BE2C (cell line): ENCODE measurements at regions not wholly inside any gene's neighbourhood (a gene's known extent, or its start where the extent isn't known, plus 50 kb on each side); places are given as distances from the start of the nearest gene placed in this dataset.

Source experiments
- DNase-seq: peaks from one replicate; pipeline ENCODE4 v3.0.0-alpha.2; 2020
- H3K27me3 ChIP-seq: fragments of 250-450 bp; sonication (Bioruptor Pico); 2 replicates; pipeline ENCODE4 v1.5.1; 2020; ENCODE audit warnings: mild to moderate bottlenecking
- H3K36me3 ChIP-seq: fragments of 250-450 bp; sonication (Bioruptor Pico); 2 replicates; pipeline ENCODE4 v1.5.1; 2020; ENCODE audit warnings: mild to moderate bottlenecking
- H3K4me1 ChIP-seq: fragments of 250-450 bp; sonication (Bioruptor Pico); 2 replicates; pipeline ENCODE4 v1.5.1; 2020
- H3K4me3 ChIP-seq: 2 replicates; pipeline ENCODE4 v1.5.1; 2011; ENCODE audit warnings: low read depth, low read length
- H3K9me3 ChIP-seq: fragments of 250-450 bp; sonication (Bioruptor Pico); 2 replicates; pipeline ENCODE4 v1.5.1; 2020
- TF ChIP-seq, protein P1 (sequence below): IDR thresholded peaks from 2 replicates; pipeline ENCODE4 v1.5.1; 2012; ENCODE audit warnings: mild to moderate bottlenecking, low read depth, low read length

DNA sequence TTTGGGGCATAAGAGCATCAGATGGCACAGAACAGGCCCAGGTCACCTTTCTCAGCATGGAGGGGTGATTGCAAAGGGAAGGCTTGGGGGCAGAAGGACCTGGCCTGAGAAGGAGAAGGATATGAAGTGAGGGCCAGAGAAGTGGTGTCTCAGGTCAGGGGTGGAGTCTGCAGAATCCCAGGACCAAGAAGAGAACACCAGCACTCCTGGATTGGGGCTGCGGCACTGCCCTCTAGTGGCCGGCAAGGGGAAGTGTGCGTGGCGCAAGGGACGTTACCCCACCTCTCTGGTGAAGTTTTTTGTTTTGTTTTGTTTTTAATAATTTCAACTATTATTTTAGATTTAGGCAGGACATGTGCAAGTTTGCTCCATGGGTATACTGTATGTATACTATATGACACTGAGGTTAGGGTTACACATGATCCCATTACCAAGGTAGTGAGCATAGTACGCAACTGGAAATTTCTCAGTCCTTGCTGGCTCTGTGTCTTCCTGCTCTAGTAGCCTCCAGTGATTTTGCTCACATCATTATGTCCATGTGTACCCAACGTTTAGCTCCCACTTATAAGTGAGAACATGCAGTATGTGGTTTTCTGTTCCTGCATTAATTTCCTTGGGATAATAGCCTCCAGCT, 1548.6 kb downstream of the EFNA5 start:
- no peaks in the 10 kb centered on the region for H3K27me3 ChIP-seq
- peak; percentile 54 for DNase-seq
- no peaks in the 10 kb centered on the region for H3K9me3 ChIP-seq
- TF ChIP-seq, protein P1, sequence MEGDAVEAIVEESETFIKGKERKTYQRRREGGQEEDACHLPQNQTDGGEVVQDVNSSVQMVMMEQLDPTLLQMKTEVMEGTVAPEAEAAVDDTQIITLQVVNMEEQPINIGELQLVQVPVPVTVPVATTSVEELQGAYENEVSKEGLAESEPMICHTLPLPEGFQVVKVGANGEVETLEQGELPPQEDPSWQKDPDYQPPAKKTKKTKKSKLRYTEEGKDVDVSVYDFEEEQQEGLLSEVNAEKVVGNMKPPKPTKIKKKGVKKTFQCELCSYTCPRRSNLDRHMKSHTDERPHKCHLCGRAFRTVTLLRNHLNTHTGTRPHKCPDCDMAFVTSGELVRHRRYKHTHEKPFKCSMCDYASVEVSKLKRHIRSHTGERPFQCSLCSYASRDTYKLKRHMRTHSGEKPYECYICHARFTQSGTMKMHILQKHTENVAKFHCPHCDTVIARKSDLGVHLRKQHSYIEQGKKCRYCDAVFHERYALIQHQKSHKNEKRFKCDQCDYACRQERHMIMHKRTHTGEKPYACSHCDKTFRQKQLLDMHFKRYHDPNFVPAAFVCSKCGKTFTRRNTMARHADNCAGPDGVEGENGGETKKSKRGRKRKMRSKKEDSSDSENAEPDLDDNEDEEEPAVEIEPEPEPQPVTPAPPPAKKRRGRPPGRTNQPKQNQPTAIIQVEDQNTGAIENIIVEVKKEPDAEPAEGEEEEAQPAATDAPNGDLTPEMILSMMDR, result peak; percentile 93
- no peaks in the 10 kb centered on the region for H3K4me1 ChIP-seq
- H3K4me3 ChIP-seq, result no peak overlapping the region
- H3K36me3 ChIP-seq, result no peaks in the 10 kb centered on the region

DNA sequence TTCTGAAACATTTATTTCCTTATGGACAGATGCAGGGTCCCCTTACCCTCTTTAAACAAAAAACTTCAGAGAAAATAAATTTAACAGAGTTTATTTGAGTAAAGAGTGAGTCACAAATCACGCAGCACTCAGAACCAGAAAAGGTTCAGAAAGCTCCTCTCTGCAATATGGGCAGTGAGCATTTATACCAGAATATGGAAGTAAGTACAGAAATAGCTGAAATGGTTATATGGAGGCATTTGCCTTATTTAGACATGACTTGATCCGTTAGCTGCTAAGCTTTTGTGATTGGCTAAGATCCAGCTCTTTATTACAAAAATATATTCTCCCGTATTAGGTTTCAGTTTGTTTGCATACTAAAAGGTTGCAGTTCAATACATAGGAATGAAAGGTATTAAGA, 1554.1 kb downstream of the EFNA5 start:
- H3K4me3 ChIP-seq, result no peak overlapping the region
- no peaks in the 10 kb centered on the region for H3K4me1 ChIP-seq
- H3K27me3 ChIP-seq, result no peaks in the 10 kb centered on the region
- H3K9me3 ChIP-seq, result no peaks in the 10 kb centered on the region
- DNase-seq, result no peak
- H3K36me3 ChIP-seq, result no peaks in the 10 kb centered on the region
- TF ChIP-seq, protein P1, result no peak

DNA sequence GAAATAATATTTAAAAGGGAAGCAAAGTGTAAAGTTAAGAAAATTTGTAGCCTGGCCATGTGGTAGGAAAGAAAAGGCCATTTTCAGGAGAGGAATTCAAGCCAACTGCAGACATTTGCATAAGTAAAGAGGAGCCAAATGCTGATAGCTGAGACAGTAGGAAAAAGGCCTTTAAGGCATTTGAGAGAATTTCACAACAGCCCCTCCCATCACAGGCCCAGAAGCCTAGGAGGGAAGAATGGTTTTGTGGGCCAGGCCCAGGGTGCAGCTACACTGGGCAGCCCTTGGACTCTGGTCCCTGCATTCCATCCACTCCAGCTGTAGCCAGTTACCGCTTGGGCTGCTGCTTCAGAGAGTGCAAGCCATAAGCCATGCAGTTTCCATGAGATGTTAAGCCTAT, 1556.8 kb downstream of the EFNA5 start:
- DNase-seq, result no peak
- Histone ChIP-seq H3K4me3 (no peak overlapping the region), H3K9me3 (no peaks in the 10 kb centered on the region), H3K36me3 (no peaks in the 10 kb centered on the region), H3K4me1 (no peaks in the 10 kb centered on the region), H3K27me3 (no peaks in the 10 kb centered on the region)
- TF ChIP-seq, protein P1, result no peak

DNA sequence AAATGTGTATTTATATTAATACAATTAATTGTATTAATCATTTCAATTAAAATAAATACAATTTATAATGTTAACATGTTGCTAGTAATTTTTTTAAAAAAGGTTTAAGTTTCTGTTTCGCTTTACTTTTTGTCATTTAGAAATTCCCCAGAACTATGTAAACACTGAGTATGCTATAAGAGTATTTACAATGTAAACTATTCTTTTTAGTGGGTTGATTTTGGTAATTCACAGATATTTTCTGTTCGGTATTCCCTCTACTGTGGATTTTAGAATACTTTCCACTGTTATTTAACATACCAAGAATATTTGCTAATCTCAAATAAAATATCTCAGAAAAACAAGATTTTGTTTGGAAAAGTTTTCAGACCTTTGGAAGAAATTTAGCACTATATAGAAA, 1564.4 kb downstream of the EFNA5 start:
- no peak for DNase-seq
- Histone ChIP-seq H3K4me3 (no peak overlapping the region), H3K9me3 (no peaks in the 10 kb centered on the region), H3K4me1 (no peaks in the 10 kb centered on the region), H3K27me3 (no peaks in the 10 kb centered on the region), H3K36me3 (no peaks in the 10 kb centered on the region)
- TF ChIP-seq, protein P1, result no peak

DNA sequence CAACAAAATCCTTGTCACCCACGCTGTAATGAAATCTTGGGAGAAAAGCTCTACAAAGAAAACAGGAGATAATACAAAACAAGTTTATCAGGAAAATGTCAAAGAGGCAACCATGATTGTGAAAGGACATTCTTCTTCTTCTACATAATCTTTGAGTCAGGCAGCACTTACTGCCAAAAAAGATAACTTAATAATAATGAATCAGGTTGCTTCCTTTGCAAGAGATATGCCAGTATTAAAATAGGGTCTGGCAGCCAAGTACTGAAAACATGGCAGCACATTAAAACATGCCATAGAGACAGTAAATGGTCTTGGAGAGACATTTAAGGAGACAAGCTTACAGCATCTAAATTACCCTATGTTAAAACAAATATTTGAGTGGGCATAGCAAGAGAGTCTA, 1573.4 kb downstream of the EFNA5 start:
- Histone ChIP-seq H3K36me3 (no peaks in the 10 kb centered on the region), H3K27me3 (no peaks in the 10 kb centered on the region), H3K9me3 (no peaks in the 10 kb centered on the region), H3K4me1 (peaks cover 23% of the 10 kb centered on the region), H3K4me3 (no peak overlapping the region)
- TF ChIP-seq, protein P1, result no peak
- no peak for DNase-seq

DNA sequence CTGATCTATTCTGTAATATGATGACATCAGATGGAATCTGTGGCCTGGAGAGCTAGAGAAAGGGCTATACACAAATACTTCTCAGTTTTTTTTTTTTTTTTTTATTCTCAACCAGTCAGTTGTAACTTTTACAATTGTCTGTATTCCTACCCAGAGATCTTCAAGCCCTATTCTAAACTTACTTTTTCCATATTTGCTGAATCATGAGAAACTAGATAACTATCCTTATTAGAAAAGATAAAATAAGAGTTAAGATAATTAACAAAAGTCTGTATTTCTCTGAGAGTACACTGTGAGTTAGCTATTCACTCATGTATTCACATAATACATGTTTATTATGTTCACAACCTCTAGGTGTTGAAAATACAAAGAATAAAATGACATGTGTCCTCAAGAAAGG, 1575.9 kb downstream of the EFNA5 start:
- Histone ChIP-seq H3K4me3 (no peak overlapping the region), H3K4me1 (peaks cover 23% of the 10 kb centered on the region), H3K27me3 (no peaks in the 10 kb centered on the region), H3K9me3 (no peaks in the 10 kb centered on the region), H3K36me3 (no peaks in the 10 kb centered on the region)
- TF ChIP-seq, protein P1, result no peak
- DNase-seq, result no peak
